Endothelial cell of umbilical vein (primary cell): ENCODE measurements at regions not wholly inside any gene's neighbourhood (a gene's known extent, or its start where the extent isn't known, plus 50 kb on each side); places are given as distances from the start of the nearest gene placed in this dataset.

Experiments
- BruUV-seq: library from RNA; stranded (reverse); fragments of 400-500 nt; replicated peaks from 2 replicates; lab custom pipeline; 2021; lab: Mats Ljungman, UMichigan
- CTCF ChIA-PET: fragments of 300-600, 350-600 bp; sonication (Branson Sonifier 250); formaldehyde crosslinking; loops from one replicate; lab custom pipeline; 2021; ENCODE audit warnings: antibody characterized with exemption, inconsistent platforms; lab: Charles Lee
- POLR2A ChIA-PET: fragments of 300-600, 350-600 bp; sonication (Branson Sonifier 250); formaldehyde crosslinking; loops from one replicate; lab custom pipeline; 2021; ENCODE audit warnings: antibody characterized with exemption, inconsistent platforms; lab: Charles Lee
- DNase-seq: peaks from one replicate; pipeline ENCODE4 v3.0.0-alpha.2; 2011; ENCODE audit warnings: low read depth, low spot score
- FAIRE-seq: peaks from 2 replicates; lab custom pipeline; 2011; peaks lifted over from hg19 to GRCh38; lab: Jason Lieb, UNC
- H2AFZ ChIP-seq: 2 replicates; pipeline ENCODE4 v1.6.0; 2012; ENCODE audit warnings: low read depth, low read length, control low read depth, inconsistent platforms
- H3K27ac ChIP-seq: 2 replicates; pipeline ENCODE4 v1.5.1; 2011; ENCODE audit warnings: low read depth, mild to moderate bottlenecking, control low read depth, low read length, moderate library complexity; ENCODE audit not compliant: insufficient read depth
- H3K27me3 ChIP-seq, 2 experiments: 2 replicates each; pipeline versions ENCODE4 v1.6.0 to v1.6.1; 2011; ENCODE audit warnings: low read length in 2 of 2, mixed read lengths in 1 of 2; ENCODE audit not compliant: control insufficient read depth in 2 of 2, insufficient read depth in 2 of 2
- H3K36me3 ChIP-seq, 2 experiments: 2 replicates in 1 of 2; 3 replicates in 1 of 2; pipeline ENCODE4 v1.5.1; 2011; ENCODE audit warnings: low read length in 2 of 2, mild to moderate bottlenecking in 1 of 2, moderate library complexity in 1 of 2; ENCODE audit not compliant: control insufficient read depth in 2 of 2, insufficient read depth in 2 of 2; ENCODE audit errors: extremely low read depth in 1 of 2
- H3K4me1 ChIP-seq: 3 replicates; pipeline ENCODE4 v1.5.1; 2011; ENCODE audit warnings: mild to moderate bottlenecking, low read length; ENCODE audit not compliant: control insufficient read depth, insufficient read depth; ENCODE audit errors: extremely low read depth
- H3K4me2 ChIP-seq: 2 replicates; pipeline ENCODE4 v1.6.1; 2011; ENCODE audit warnings: low read length, control low read depth, mixed read lengths; ENCODE audit not compliant: insufficient read depth
- H3K4me3 ChIP-seq, 3 experiments: fragments of 200-600 bp in 1 of 3; sonication (generic), shearing (Covaris generic) in 1 of 3; replicated peaks in 1 of 3; 2 replicates each; pipeline ENCODE4 v1.5.1; 2011 to 2016; ENCODE audit warnings: control low read depth in 3 of 3, low read length in 3 of 3, mild to moderate bottlenecking in 2 of 3, inconsistent platforms in 1 of 3, low read depth in 1 of 3, moderate library complexity in 1 of 3; ENCODE audit not compliant: insufficient read depth in 1 of 3
- H3K79me2 ChIP-seq: 2 replicates; pipeline ENCODE4 v1.6.0; 2012; ENCODE audit warnings: low read length, inconsistent platforms; ENCODE audit not compliant: control insufficient read depth, insufficient read depth
- H3K9ac ChIP-seq: replicated peaks from 2 replicates; pipeline ENCODE3; 2011; ENCODE audit warnings: low read length, control low read depth; ENCODE audit not compliant: insufficient read depth; ENCODE audit errors: extremely low read depth
- H3K9me1 ChIP-seq: replicated peaks from 3 replicates; pipeline ENCODE4 v1.6.0; 2011; ENCODE audit warnings: mild to moderate bottlenecking, low read length; ENCODE audit not compliant: control insufficient read depth, insufficient read depth; ENCODE audit errors: extremely low read depth
- H3K9me3 ChIP-seq: replicated peaks from 2 replicates; pipeline ENCODE4 v1.5.1; 2012; ENCODE audit warnings: low read length, inconsistent platforms; ENCODE audit not compliant: control insufficient read depth, insufficient read depth
- H4K20me1 ChIP-seq: replicated peaks from 2 replicates; pipeline ENCODE3; 2011; ENCODE audit warnings: mild to moderate bottlenecking, low read length; ENCODE audit not compliant: control insufficient read depth, insufficient read depth; ENCODE audit errors: extremely low read depth
- EZH2 ChIP-seq: IDR thresholded peaks from 2 replicates; pipeline ENCODE4 v1.6.1; 2012; ENCODE audit warnings: borderline replicate concordance, low read depth, mild to moderate bottlenecking, moderate library complexity, low read length, inconsistent platforms; ENCODE audit not compliant: severe bottlenecking
- FOS ChIP-seq: IDR thresholded peaks from 2 replicates; pipeline ENCODE4 v1.6.1; 2011; ENCODE audit warnings: mild to moderate bottlenecking, low read length, moderate library complexity, borderline replicate concordance; ENCODE audit not compliant: insufficient read depth
- GATA2 ChIP-seq: IDR thresholded peaks from 2 replicates; pipeline ENCODE4 v1.7.0; 2011; ENCODE audit warnings: low read depth, mild to moderate bottlenecking, moderate library complexity, mixed read lengths, low read length; ENCODE audit not compliant: insufficient read length, insufficient read depth
- JUN ChIP-seq: IDR thresholded peaks from 2 replicates; pipeline ENCODE4 v1.6.1; 2011; ENCODE audit warnings: borderline replicate concordance, low read depth; ENCODE audit not compliant: insufficient read length, insufficient read depth
- MYC ChIP-seq: IDR thresholded peaks from one replicate; pipeline ENCODE4 v1.6.1; 2011; ENCODE audit warnings: mild to moderate bottlenecking, low read depth, low read length
- POLR2A ChIP-seq: IDR thresholded peaks from 2 replicates; pipeline ENCODE4 v1.6.1; 2012; ENCODE audit warnings: low read depth, mild to moderate bottlenecking, control low read depth, low read length
- POLR2AphosphoS5 ChIP-seq: IDR thresholded peaks from 2 replicates; pipeline ENCODE4 v1.6.1; 2012; ENCODE audit warnings: low read depth, mild to moderate bottlenecking, control low read depth, low read length, moderate library complexity; ENCODE audit not compliant: insufficient read depth
- dilution Hi-C: fragments of 300-500 bp; cut with MboI; formaldehyde crosslinking; loops from one replicate; pipeline ENCODE4 v1.15.0; 2019; ENCODE audit warnings: low sequenced_read_pairs; ENCODE audit not compliant: extremely low pct_ligation_motif_present
- intact Hi-C: fragments of 100-400 bp; cut with micrococcal nuclease; formaldehyde crosslinking; loops from one replicate; pipeline ENCODE4 v1.10.0; 2022
- TF ChIP-seq, protein P1 (sequence below): IDR thresholded peaks from 2 replicates; pipeline ENCODE4 v1.6.1; 2011; ENCODE audit not compliant: insufficient read depth, insufficient read length
- TF ChIP-seq, protein P2 (sequence below), 2 donors: IDR thresholded peaks; 1 replicate in 1 of 2; 2 replicates in 1 of 2; pipeline ENCODE4 v1.5.1; 2011; ENCODE audit warnings: low read length in 2 of 2, mild to moderate bottlenecking in 2 of 2, moderate library complexity in 2 of 2, control low read depth in 1 of 2, inconsistent platforms in 1 of 2, low read depth in 1 of 2; ENCODE audit not compliant: insufficient read depth in 1 of 2; ENCODE audit errors: extremely low read depth in 1 of 2

DNA sequence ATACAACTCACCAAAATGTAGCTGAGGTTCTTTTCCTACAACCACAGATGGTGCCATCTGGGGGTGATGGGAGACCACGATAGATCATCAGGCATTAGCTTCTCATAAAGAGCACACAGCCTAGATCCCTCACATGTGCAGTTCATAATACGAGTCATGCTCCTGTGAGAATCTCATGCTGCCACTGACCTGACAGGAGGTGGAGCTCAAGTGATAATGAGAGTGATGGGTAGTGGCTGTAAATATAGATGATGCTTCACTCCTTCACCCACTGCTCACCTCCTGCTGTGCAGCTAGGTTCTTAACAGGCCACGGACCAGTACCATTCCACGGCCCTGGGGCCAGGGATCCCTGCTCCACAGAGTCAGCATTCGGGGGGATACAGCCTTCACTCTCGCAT, 943.8 kb downstream of the NLGN4Y start:
- TF ChIP-seq POLR2A: no peak
- TF ChIP-seq POLR2AphosphoS5: no peak
- TF ChIP-seq, protein P1, sequence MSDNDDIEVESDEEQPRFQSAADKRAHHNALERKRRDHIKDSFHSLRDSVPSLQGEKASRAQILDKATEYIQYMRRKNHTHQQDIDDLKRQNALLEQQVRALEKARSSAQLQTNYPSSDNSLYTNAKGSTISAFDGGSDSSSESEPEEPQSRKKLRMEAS: no peak
- TF ChIP-seq MYC: no peak
- TF ChIP-seq FOS: no peak
- TF ChIP-seq GATA2: no peak
- TF ChIP-seq, protein P2, sequence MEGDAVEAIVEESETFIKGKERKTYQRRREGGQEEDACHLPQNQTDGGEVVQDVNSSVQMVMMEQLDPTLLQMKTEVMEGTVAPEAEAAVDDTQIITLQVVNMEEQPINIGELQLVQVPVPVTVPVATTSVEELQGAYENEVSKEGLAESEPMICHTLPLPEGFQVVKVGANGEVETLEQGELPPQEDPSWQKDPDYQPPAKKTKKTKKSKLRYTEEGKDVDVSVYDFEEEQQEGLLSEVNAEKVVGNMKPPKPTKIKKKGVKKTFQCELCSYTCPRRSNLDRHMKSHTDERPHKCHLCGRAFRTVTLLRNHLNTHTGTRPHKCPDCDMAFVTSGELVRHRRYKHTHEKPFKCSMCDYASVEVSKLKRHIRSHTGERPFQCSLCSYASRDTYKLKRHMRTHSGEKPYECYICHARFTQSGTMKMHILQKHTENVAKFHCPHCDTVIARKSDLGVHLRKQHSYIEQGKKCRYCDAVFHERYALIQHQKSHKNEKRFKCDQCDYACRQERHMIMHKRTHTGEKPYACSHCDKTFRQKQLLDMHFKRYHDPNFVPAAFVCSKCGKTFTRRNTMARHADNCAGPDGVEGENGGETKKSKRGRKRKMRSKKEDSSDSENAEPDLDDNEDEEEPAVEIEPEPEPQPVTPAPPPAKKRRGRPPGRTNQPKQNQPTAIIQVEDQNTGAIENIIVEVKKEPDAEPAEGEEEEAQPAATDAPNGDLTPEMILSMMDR (IDR thresholded peaks at IDR 0.05; ENCODE audit: extremely low read depth in 1 of 2, insufficient read depth in 1 of 2, low read depth in 1 of 2, low read length in 2 of 2): no peak
- TF ChIP-seq JUN: no peak
- TF ChIP-seq EZH2: no peak

More for the DNA sequence above, 943.8 kb downstream of the NLGN4Y start:
- FAIRE-seq (no peak), DNase-seq (no peak)
- H3K27me3 ChIP-seq: no peaks in the 10 kb centered on the region
- no peaks in the 10 kb centered on the region for H3K4me1 ChIP-seq
- CTCF ChIA-PET: no interaction called here
- no peak overlapping the region for H3K27ac ChIP-seq
- H3K36me3 ChIP-seq: no peaks in the 10 kb centered on the region
- H3K4me2 ChIP-seq: no peak overlapping the region
- no peaks in the 10 kb centered on the region for H3K79me2 ChIP-seq
- no peak overlapping the region for H3K9ac ChIP-seq
- no peaks in the 10 kb centered on the region for H4K20me1 ChIP-seq
- no peak overlapping the region for H3K4me3 ChIP-seq
- dilution Hi-C loops (no loop called here), intact Hi-C loops (no loop called here)
- POLR2A ChIA-PET: no interaction called here
- no TSS peak for BruUV-seq
- H3K9me1 ChIP-seq: no peaks in the 10 kb centered on the region
- no peak overlapping the region for H2AFZ ChIP-seq
- no peaks in the 10 kb centered on the region for H3K9me3 ChIP-seq
